ENCODE measurements at regions not wholly inside any gene's neighbourhood (a gene's known extent, or its start where the extent isn't known, plus 50 kb on each side); places are given as distances from the start of the nearest gene placed in this dataset.

DNA sequence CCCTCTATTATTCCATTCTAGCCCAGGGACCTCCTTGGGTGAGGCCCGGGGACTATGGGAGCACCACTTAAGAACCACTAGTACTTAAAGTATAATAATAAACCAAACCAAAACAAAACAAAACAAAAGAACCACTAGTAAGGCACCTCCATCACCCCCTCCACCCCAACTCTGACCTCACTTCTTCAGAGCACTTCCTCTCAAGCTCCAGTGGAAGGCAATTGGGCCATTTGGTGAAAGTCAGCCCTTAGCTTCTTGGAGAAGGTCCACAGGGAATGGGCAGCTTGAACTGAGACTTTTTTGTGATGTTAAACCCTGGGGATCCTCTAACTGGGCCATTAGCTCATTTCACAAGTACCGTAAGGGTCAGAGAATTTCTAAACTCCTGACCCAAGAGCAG is 237.3 kb downstream of the RHOU start:
- Mint-ChIP-seq H3K9me3 (no peaks in the 10 kb centered on the region), H3K4me1 (peaks cover 31% of the 10 kb centered on the region), H3K27me3 (ENCODE audit: insufficient read depth, low read depth, poor library complexity) (peaks cover 1% of the 10 kb centered on the region), H3K36me3 (ENCODE audit: low read depth) (no peaks in the 10 kb centered on the region), H3K27ac (no peak overlapping the region), H3K4me3 (no peak overlapping the region)
- no peaks in the 10 kb centered on the region for H3K79me2 ChIP-seq (replicated peaks; ENCODE audit: insufficient read depth)
- no peaks in the 10 kb centered on the region for H3K27me3 ChIP-seq (ENCODE audit: insufficient read depth)
- H2AFZ ChIP-seq = no peak overlapping the region
- ATAC-seq = no peak
- no peaks in the 10 kb centered on the region for H3K36me3 ChIP-seq (ENCODE audit: insufficient read depth)
- TF ChIP-seq ZNF331 (CRISPR knock-in tag; IDR thresholded peaks at IDR 0.05; ENCODE audit: low read depth) (no peak), REST (IDR thresholded peaks at IDR 0.05; ENCODE audit: unreplicated experiment) (no peak), POLR2AphosphoS5 (IDR thresholded peaks at IDR 0.05; ENCODE audit: low read depth) (no peak), STAT1 (IDR thresholded peaks at IDR 0.05; ENCODE audit: unreplicated experiment) (no peak), ZNF114 (CRISPR knock-in tag; IDR thresholded peaks at IDR 0.05) (no peak), EZH2 (IDR thresholded peaks at IDR 0.05; ENCODE audit: low read depth, unreplicated experiment) (no peak), CREB1 (CRISPR knock-in tag; IDR thresholded peaks at IDR 0.05; ENCODE audit: low read depth) (no peak), EZH2phosphoT487 (IDR thresholded peaks at IDR 0.05; ENCODE audit: unreplicated experiment) (no peak), NANOG (IDR thresholded peaks at IDR 0.05; ENCODE audit: borderline replicate concordance) (no peak), ETS1 (IDR thresholded peaks at IDR 0.05) (no peak), JUNB (IDR thresholded peaks at IDR 0.05; ENCODE audit: unreplicated experiment) (no peak), ZNF462 (CRISPR knock-in tag; IDR thresholded peaks at IDR 0.05) (no peak)
- TF ChIP-seq, protein P1, sequence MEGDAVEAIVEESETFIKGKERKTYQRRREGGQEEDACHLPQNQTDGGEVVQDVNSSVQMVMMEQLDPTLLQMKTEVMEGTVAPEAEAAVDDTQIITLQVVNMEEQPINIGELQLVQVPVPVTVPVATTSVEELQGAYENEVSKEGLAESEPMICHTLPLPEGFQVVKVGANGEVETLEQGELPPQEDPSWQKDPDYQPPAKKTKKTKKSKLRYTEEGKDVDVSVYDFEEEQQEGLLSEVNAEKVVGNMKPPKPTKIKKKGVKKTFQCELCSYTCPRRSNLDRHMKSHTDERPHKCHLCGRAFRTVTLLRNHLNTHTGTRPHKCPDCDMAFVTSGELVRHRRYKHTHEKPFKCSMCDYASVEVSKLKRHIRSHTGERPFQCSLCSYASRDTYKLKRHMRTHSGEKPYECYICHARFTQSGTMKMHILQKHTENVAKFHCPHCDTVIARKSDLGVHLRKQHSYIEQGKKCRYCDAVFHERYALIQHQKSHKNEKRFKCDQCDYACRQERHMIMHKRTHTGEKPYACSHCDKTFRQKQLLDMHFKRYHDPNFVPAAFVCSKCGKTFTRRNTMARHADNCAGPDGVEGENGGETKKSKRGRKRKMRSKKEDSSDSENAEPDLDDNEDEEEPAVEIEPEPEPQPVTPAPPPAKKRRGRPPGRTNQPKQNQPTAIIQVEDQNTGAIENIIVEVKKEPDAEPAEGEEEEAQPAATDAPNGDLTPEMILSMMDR (conservative IDR thresholded peaks at IDR 0.05; ENCODE audit: low read depth in 2 of 2) = no peak
- no peak overlapping the region for H3K27ac ChIP-seq (ENCODE audit: low read depth)
- H3K9me2 ChIP-seq (ENCODE audit: insufficient read depth) = no peaks in the 10 kb centered on the region
- DNase-seq (ENCODE audit: low spot score) = no peak
- no peak overlapping the region for H3K4me3 ChIP-seq
- no peak overlapping the region for H3K4me2 ChIP-seq
- H3F3A ChIP-seq (replicated peaks; ENCODE audit: low read depth) = no peaks in the 10 kb centered on the region
- no peaks in the 10 kb centered on the region for H4K20me1 ChIP-seq (replicated peaks; ENCODE audit: insufficient read depth)
- H3K4me1 ChIP-seq (ENCODE audit: insufficient read depth) = peaks cover 4% of the 10 kb centered on the region; the same call in 1 of the 2 replicates

Measured in GM23338 (cell line).